ENCODE measurements at regions not wholly inside any gene's neighbourhood (a gene's known extent, or its start where the extent isn't known, plus 50 kb on each side); places are given as distances from the start of the nearest gene placed in this dataset.

DNA sequence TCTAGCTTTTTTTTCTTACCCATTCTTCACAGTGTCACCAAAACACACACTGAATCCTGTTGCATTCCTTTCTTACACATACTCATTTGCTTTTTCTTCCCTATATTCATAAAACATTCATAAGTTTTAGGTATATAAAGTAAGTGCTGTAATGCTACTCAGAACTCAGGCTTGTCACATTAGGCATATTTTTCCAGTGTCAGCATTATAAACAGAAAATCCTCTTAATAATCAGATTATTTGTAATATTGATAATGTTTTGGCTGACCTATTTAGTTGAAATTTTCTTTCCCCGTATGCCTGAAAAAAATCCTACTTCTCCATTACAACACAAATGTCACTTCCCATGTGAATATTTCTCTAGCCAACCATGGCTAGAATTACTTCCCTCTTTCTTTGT, 743.0 kb upstream of the NUDT12 start:
- no peak for TF ChIP-seq YY1 (tag by site-specific recombination; IDR thresholded peaks at IDR 0.05)
- TF ChIP-seq, protein P1, sequence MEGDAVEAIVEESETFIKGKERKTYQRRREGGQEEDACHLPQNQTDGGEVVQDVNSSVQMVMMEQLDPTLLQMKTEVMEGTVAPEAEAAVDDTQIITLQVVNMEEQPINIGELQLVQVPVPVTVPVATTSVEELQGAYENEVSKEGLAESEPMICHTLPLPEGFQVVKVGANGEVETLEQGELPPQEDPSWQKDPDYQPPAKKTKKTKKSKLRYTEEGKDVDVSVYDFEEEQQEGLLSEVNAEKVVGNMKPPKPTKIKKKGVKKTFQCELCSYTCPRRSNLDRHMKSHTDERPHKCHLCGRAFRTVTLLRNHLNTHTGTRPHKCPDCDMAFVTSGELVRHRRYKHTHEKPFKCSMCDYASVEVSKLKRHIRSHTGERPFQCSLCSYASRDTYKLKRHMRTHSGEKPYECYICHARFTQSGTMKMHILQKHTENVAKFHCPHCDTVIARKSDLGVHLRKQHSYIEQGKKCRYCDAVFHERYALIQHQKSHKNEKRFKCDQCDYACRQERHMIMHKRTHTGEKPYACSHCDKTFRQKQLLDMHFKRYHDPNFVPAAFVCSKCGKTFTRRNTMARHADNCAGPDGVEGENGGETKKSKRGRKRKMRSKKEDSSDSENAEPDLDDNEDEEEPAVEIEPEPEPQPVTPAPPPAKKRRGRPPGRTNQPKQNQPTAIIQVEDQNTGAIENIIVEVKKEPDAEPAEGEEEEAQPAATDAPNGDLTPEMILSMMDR (tag by site-specific recombination; IDR thresholded peaks at IDR 0.05), result no peak
- TF ChIP-seq, protein P2, sequence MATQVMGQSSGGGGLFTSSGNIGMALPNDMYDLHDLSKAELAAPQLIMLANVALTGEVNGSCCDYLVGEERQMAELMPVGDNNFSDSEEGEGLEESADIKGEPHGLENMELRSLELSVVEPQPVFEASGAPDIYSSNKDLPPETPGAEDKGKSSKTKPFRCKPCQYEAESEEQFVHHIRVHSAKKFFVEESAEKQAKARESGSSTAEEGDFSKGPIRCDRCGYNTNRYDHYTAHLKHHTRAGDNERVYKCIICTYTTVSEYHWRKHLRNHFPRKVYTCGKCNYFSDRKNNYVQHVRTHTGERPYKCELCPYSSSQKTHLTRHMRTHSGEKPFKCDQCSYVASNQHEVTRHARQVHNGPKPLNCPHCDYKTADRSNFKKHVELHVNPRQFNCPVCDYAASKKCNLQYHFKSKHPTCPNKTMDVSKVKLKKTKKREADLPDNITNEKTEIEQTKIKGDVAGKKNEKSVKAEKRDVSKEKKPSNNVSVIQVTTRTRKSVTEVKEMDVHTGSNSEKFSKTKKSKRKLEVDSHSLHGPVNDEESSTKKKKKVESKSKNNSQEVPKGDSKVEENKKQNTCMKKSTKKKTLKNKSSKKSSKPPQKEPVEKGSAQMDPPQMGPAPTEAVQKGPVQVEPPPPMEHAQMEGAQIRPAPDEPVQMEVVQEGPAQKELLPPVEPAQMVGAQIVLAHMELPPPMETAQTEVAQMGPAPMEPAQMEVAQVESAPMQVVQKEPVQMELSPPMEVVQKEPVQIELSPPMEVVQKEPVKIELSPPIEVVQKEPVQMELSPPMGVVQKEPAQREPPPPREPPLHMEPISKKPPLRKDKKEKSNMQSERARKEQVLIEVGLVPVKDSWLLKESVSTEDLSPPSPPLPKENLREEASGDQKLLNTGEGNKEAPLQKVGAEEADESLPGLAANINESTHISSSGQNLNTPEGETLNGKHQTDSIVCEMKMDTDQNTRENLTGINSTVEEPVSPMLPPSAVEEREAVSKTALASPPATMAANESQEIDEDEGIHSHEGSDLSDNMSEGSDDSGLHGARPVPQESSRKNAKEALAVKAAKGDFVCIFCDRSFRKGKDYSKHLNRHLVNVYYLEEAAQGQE (tag by site-specific recombination; IDR thresholded peaks at IDR 0.05), result no peak
- TF ChIP-seq ZNF404 (tag by site-specific recombination; IDR thresholded peaks at IDR 0.05), result no peak

All from HEK293 (cell line).